HG03097 (cell line): ENCODE measurements at regions not wholly inside any gene's neighbourhood (a gene's known extent, or its start where the extent isn't known, plus 50 kb on each side); places are given as distances from the start of the nearest gene placed in this dataset.
"Not testable (repeated sequence)": the region's sequence is repeated elsewhere in the genome, so short reads cannot be mapped to it uniquely, and the experiment has no call there.

Experiments used
- ATAC-seq: cut with Tn5 transposase; IDR thresholded peaks from one replicate; pipeline ENCODE4 v1.9.1; 2021; ENCODE audit not compliant: unreplicated experiment, low FRiP score

DNA sequence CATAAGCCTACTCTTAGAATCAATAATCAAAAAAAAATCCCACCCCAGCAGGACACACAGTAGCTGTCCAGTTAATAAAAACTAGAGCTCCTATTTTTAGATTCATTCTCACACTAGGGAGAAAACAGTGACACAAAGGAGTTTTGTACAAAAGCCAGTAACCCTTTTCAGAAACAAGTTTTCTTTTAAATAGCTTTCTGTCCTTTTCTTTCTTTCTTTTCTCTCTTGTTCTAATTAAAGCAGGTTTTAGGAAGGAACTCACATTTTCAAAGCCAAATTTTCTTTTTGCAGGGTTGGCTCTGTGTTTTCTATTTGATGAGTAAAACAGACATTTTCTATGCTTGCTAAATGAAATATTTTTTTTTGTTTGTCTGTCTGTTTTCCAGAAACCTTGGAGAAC, 1390.7 kb downstream of the FAM181B start:
- no peak for ATAC-seq

DNA sequence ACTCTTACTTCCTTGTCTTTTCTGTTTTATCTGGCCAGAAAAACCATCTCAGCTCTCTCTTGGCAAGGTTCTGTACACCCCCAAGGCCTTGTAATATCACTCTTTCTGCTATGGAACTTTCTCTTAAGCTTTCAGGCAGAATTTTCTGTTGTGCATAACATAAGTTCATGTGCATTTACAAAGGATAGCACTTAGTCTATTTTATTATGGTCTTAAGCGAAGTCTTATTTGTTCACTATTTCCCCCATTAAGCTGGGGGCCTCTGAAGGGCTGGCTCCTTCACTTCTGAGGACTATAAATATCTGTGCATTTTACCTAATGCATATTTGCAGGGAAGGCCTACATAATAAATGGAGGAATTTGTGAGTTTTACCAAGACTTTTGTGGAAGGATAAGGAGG, 1393.4 kb downstream of the FAM181B start:
- ATAC-seq = no peak

DNA sequence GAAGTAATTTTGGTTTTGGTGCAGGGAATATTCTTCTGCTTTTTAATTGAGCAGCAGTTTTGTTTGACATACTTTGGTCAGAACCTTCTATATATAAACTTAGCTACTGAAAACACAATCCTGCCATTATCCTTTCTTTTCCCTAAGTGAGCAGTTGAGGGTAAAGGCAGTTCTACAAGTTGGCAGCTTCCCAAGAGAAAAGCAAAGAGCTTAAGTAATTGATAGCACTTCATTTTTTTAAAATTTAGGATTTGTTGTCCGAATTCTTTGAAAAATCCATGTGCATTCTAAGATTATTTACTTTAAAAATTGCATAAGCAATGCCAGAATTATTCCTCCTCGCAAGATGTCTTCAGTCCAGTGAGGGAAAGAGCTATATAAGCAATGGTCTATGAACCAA, 1394.1 kb downstream of the FAM181B start:
- ATAC-seq = no peak

DNA sequence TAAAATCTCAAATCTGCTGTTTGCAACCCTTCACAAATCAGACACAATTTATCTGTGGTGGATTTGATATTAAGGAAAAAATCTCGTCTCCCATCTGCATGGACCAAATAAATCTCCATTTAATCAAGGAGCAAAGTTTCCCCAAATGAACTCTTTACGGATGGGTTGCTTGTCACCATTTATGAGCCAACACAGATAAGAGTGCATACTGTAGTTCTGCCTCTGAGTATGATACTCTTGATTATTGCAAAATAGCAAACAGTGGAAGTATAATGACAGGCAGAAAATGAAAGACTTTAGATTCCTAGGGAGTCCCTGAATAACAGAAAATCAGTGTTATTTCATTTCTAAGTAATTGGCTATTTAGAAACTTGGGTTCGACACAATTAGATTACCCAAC, 1395.9 kb downstream of the FAM181B start:
- no peak for ATAC-seq

DNA sequence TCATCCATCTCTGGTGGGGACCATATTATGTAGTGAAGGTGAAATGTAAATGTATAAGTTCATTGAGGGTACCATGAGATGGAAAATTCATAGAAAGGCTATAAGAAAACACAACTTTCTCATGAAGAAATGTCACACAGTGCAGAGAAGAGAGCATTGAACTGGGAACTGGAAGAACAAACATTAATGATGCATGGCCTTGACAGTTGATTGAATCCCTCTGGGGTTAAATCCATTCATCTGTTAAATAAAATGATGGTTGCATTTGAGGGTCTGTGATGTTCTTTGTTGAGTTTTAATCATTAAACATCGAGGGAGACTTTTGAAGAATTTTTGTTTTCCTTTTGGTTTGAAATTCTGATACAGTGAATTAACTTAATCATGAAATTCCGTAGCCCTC, 1401.4 kb downstream of the FAM181B start:
- no peak for ATAC-seq

DNA sequence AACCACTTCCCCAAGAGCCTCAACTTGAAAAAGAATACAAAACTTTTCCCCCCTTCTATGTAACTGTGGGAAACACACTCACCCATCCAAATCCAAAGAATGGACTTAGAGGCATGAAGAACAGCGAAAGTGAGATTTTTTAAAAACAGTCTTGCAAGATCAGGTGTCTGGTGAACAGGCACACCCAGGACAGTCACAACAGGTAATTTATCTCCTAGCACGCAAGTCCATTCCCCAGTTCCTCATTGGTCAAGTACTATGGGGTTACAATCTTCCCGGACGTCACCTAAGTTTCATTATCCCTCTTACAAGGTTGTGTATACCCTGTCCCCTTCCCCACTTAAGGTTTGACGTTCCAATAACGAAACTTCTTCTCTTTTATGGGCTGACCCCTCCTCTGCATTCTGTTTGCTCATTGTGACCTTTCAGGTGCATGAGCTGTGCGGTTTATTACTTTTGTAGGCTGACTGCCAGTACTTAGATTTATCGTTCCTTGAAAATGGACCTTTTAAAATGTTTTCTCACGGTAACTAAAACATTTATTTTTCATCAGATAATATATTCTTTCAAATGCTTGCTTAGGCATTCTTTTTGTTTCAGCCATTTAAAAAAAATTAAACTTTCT, 1401.9 kb downstream of the FAM181B start:
- ATAC-seq = no peak

DNA sequence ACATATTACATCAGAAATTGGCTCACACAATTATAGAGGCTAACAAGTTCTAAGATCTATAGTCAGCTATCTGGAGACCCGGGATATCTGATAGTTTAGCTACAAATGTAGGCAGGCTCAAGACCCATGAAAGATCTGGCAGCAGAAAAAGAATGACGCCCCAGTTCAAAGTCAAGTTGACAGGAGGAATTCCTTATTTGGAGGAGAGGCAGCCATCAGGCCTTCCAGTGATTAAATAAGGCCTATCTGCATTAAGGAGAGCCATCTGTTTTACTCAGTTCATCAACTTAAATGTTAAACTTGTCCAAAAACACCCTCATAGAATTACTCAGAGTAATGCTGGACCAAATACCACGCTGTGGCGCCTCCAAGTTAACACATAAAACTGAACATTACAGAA, 1402.6 kb downstream of the FAM181B start:
- ATAC-seq = no peak

DNA sequence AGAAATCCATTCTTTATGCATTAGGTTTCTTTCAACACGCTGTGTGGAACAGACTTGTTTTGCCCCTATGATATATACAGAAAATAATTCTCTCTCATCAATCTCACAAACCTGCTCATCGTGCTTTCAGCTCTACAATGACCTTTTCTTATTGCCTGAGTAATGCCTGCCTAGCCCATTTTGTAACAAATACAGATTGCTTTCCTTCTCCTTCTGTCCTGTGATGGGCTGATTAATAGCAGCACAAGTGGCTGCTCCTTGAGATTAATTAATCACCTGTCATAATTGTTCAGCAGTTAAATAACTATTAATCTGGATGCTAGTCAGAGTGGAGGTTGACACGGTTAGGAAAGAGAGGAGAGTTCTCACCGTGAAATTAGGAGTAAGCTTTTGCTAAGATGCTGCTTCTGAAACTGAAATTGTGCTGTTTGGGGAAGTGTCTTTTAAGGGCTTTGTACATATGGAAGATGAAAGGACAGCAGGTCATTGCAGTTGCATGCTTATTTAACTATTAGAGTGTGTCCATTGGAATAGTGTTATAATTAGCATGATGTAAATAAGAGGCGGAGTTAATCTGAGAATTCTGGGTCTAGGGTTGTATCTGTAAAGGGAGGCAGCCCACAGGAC, 1430.5 kb downstream of the FAM181B start:
- no peak for ATAC-seq

DNA sequence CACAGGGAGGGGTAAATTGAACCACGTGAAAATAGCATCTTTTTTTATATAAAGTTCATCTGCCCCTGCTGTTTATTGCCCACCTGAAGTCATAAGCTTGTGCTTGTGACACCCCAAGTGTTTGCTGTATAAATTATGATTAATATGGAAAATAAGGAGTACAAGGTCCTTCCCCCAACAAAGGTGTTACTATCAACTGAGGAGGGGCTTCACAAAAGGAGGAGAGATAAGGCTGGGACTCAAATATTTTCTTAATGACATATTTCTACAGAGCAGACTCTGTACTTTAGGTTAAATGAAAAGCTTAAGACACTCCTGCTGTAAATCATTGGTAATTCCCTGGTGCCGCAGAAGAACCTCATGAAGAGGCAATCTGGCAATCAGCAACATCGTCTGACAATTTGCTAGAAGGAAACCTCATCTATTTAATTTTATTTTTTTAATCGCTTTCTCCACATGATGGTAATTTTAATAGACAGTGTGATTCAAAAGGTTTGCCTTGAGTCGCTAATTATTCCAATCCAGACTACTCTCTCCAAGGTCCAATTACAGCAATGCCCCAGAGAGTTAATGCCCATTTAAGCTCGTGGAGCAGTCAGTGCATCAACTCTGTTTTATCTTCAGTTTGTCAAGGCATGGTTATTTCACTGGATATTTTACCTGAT, 1432.4 kb downstream of the FAM181B start:
- no peak for ATAC-seq

DNA sequence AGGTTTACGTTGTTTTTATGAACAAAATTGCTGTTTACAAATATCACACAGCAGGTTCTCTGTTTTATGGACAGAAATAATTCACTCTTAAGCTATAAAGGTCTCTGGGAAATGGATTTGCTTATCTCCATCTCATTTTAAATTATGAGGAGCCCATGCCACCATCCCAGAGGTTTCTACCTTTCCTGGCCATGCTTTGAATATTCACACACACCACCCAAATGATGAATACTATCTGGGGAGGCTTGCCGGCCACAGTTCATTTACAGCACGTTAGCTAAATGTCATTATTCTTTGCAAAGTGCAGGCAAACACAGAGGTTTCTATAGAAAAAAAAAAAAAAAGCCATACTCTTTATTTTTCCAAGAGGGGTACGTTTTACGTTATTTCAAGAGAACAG, 1446.7 kb downstream of the FAM181B start:
- no peak for ATAC-seq

DNA sequence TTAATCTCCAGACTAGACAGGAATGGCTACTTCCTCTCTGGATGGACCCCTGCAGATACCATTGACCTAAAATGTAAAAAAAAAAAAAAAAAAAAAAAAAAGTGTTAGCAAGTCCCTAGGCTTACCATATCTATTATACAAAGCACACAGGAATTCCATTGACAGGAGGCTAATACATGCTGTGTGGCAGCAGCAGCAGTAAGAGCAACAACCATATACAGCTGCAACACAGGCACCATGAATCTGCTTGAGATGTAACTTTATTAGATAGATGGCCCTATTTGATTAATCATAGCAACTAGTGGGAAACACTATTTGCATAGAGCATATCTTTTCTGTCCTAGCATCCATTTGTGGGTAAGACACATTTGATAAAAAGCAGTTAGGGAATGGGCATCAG, 1447.1 kb downstream of the FAM181B start:
- ATAC-seq = no peak

DNA sequence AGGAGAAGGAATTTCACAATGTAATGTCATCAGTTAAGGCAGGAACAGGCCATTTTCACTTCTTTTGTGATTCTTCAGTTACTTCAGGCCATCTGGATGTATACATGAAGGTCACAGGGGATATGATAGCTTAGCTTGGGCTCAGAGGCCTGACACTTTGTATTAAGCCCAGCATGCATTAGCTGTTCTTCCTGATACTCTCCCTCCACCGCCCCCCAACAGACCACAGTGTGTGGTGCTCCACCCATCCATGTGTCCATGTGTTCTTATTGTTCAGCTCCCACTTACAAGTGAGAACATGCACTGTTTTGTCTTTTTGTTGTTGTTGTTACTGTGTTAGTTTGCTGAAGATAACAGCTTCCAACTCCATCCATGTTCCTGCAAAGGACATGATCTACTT, 1453.4 kb downstream of the FAM181B start:
- ATAC-seq = not testable (repeated sequence)

DNA sequence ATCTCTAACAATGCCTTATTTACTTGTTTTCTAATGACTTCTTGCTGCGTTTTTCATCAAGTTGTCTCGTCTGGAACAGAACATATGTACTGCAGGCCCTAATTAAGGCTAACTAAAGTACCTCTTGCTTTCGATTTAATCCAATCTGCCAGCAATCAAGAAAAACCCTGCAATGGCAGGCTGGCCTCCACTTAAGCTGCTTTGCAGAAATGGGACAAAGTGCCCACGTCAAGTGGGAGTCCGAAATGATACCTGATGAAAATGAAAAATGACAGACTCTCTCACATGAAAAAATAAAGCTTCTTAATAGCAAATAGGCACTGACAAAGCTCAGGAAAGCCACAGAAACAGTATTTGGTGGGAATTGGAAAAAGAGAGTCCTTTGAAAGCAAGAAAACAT, 1454.7 kb downstream of the FAM181B start:
- no peak for ATAC-seq

DNA sequence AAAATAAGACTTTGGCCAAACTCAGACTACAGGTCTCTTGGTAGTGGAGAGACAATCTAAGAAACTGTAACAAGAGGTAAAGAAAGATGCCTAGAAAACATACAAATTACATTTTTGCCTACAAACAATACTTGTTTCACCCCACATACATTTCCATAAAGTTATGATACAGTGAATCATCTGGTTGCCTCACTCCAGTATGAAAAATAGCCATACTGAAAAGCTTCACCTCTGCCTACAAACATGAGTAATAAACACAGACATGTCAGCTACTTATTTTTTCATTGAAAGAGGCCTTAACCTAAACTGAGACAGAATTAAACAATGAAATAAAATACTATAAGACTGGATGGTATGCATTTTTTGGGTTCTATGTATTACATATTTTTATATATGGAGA, 1463.0 kb downstream of the FAM181B start:
- ATAC-seq = no peak

DNA sequence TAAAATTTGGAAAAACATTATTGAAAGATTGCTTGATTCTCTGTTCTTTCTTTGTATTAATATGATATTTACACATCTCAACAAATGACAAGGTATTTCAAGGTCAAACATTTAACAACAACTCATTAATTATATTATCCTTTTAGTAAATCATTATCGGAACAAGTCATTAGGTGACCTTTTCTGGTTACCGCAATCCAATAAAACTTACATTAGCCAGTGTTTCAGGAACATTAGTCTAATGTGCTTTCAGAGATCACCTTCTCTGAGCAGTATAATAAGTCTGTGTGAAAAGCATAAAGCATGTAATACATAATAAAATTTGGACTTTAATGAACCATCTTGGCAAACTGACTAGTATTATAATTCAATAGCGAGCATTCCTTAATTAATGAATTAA, 1466.4 kb downstream of the FAM181B start:
- ATAC-seq = no peak

DNA sequence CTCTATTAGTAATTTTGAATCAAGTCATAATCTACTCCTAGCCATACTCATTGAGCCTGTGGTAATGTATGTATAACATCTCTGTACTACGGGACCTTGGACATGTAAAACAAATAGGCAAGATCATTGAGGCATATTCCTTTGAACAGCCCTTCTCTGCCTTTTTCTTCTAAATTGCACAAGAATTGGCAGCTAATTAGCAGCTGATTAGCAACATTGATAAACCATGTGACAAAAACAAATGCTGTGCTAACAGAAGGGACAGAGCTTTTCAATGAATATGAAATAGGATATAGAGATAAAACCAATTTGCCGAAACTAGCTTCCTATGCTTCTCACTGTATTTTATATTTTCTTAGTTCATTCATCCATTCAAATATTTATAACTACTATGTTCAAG, 1474.2 kb downstream of the FAM181B start:
- ATAC-seq = no peak

DNA sequence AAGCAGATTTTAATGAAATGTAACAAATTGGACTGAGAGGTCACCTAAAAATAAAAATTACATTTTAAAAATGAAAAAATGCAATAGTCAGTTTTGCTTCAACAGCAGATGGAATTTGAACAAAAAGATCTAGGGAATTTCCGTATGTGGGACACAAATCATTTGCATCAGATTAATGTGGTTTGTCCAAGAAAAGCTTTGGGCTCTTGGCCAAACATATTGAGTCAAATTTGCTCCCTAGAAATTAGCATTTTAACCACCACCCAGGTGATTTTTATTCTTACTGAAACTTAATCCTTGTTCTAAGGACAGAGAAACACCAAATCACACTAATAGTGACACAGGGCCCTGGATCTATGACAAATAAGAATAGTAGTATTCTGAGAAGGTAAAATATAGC, 1477.8 kb downstream of the FAM181B start:
- ATAC-seq = no peak

DNA sequence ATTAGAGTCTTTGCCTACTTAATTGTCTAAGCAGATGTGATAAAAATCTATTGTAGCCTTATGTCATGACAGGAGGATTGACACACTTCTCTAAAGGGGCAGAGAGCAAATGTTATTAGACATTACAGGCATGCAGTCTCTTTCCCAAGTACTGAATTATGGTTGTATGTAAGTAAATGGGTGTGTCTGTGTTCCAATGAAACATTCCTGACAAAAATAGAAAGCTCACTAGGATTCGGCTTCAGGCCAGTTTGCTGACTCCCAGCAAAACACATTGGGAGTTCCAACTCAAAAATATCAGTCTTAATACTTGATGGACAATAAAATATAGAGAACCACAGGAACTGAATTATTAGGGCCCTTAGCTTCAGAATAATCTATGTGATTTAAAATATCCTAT, 1480.4 kb downstream of the FAM181B start:
- no peak for ATAC-seq

DNA sequence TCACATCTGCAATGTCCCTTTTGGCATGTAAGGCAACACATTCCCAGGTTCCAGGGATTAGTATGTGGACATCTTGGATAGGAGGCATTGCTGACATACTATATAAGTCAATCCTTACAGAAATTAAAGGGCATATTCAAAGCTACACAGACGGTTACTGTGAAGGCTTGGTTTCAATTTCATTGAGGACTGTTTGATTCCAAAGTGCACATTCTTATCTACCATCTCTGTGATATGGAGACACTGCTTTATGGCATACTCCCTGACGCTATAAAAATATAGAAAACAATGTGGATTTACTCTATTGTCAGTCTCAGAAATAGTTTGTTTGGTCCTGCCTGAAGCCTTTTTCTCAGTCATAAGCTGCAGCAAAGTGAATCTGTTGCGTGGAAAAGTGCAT, 1486.7 kb downstream of the FAM181B start:
- ATAC-seq = no peak

DNA sequence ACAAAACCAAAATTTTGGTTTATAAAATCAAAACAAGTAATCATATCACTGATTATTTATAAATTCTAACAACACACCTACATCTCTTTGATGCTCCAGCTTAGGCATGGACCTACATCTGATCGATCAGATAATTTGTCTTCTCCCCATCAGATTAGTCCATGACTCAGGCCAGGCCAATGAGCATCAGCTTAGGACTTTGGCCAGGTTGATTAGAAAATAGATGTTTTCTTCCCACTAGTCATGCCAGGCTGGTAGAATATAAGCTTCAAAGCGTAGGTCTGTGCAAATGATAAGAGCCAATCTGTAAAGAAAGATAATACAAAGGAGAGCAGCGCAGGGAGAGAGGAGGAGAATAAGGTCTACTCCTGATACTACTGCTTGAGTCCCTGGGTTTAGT, 1487.9 kb downstream of the FAM181B start:
- no peak for ATAC-seq

DNA sequence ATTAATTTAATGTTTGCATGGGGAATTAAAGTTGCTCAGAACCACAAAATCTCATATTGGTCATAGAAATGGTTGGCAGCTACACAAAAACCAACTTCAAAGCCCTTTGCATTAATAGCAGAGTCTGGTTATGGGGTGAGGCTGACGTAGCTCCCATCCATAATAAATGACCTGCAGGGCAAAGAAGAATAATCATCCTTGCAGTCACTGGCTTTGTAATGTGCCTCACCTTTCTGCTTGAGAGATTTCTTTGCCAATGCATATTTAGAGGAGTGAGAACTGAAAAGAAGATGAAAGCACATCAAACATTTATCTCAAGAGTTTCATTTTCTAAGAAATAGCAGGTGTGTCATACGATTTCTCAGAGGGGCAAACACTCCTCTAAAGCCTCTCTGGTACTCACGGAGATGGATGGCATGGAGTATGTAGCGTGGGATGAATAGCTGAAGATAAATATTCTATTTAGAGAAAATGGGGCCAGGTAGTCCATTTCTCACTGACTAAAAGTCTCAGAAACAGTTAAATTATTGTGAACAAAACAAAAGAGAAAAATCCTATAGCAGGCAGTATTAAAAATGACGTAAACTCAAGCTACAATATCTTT, 1491.9 kb downstream of the FAM181B start:
- ATAC-seq = no peak

DNA sequence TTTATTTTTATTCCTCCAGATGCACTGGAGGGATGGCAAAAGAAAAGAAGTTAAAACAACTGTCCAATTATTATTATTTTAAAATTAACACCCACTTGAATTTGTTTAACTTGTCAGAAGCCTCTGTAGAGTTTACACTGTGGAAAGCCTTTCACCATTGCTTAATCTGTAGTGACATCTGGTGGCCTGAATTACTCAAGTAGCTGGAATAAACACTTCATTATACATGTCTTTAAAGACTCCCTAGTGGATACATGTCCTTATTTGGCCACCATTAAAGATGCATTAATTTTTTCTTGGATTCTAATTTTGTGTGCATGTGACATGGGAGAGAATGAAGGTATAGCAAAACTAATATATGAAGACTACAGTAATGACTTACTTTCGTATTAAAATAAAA, 1496.5 kb downstream of the FAM181B start:
- ATAC-seq = no peak
